ENCODE measurements at regions not wholly inside any gene's neighbourhood (a gene's known extent, or its start where the extent isn't known, plus 50 kb on each side); places are given as distances from the start of the nearest gene placed in this dataset.

DNA sequence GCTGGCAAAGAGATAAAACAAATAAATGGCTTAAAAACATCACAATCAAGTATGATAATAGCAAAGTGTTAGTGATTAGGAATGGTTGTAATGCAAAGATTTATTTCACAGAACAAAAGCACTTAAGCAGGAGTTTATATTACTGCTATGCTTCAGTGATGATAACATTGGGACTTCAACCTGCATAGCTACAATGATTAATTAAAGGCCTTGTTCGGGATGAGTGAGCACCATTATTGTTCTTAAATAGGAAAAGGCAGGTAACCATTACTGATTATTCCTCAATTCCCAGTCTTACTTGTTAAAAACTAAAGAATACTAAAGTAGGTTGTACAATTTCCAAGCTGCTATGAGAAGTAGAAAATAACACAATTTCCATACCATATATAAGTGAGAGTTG is 1247.5 kb upstream of the CDH8 start:
- no peak overlapping the region for H3K4me3 ChIP-seq (ENCODE audit: low read depth, low read length)
- H3K36me3 ChIP-seq: no peaks in the 10 kb centered on the region
- no peaks in the 10 kb centered on the region for H3K27me3 ChIP-seq (ENCODE audit: insufficient read depth, low read depth, severe bottlenecking)
- no peak overlapping the region for H3K27ac ChIP-seq
- TF ChIP-seq, protein P1, sequence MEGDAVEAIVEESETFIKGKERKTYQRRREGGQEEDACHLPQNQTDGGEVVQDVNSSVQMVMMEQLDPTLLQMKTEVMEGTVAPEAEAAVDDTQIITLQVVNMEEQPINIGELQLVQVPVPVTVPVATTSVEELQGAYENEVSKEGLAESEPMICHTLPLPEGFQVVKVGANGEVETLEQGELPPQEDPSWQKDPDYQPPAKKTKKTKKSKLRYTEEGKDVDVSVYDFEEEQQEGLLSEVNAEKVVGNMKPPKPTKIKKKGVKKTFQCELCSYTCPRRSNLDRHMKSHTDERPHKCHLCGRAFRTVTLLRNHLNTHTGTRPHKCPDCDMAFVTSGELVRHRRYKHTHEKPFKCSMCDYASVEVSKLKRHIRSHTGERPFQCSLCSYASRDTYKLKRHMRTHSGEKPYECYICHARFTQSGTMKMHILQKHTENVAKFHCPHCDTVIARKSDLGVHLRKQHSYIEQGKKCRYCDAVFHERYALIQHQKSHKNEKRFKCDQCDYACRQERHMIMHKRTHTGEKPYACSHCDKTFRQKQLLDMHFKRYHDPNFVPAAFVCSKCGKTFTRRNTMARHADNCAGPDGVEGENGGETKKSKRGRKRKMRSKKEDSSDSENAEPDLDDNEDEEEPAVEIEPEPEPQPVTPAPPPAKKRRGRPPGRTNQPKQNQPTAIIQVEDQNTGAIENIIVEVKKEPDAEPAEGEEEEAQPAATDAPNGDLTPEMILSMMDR (IDR thresholded peaks at IDR 0.05; ENCODE audit: low read depth, low read length): no peak
- no peak for DNase-seq
- H3K9me3 ChIP-seq (ENCODE audit: severe bottlenecking): no peaks in the 10 kb centered on the region

DNA sequence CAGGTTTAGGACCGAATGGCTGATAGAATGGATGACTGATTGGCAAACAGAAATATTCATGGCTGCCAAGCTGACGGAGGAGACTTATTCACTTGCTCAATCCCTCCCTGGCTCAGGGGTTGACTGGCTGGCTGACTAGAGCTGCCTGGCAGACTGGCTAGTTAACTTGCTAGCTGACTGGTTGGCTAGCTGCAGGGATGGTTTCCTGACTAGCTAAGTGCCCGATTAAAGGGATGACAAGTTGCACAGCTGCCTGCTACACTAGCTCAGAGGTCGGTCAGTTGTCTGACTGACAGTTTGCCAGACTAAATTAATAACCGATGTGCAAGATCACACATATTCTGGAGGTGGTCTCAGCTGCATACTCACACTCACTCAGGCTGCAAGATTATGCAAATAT is 1208.4 kb upstream of the CDH8 start:
- H3K9me3 ChIP-seq (ENCODE audit: severe bottlenecking): no peaks in the 10 kb centered on the region
- no peaks in the 10 kb centered on the region for H3K36me3 ChIP-seq
- H3K27me3 ChIP-seq (ENCODE audit: insufficient read depth, low read depth, severe bottlenecking): peaks cover 5% of the 10 kb centered on the region
- no peak overlapping the region for H3K27ac ChIP-seq
- DNase-seq: no peak
- TF ChIP-seq, protein P1 (IDR thresholded peaks at IDR 0.05; ENCODE audit: low read depth, low read length): no peak
- no peak overlapping the region for H3K4me3 ChIP-seq (ENCODE audit: low read depth, low read length)

DNA sequence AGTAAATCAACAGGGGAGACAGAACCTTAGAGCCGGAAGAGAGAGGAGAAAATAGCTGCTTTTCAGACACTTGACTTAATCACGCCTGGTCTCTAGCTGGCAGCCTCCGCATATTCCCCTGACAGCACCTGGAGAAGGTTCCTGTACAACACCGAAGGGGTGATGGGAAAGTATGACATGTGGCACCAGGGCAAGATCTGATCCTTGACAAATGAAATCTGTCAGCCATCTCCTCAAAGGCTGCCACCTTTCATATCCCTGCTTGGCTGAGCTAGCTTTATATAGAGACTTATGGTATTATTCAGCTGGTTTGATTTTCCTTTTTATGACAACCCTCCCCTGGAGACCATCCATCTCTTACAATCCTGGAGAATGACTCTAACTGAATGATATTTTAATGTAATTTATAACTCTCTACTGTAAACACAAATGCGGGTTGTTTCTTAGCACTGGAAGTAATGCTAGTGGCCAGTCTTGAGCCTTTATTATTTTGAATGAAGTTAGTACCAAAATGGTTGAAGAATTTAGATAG is 1205.3 kb upstream of the CDH8 start:
- Histone ChIP-seq H3K9me3 (ENCODE audit: severe bottlenecking) (no peaks in the 10 kb centered on the region), H3K27ac (no peak overlapping the region), H3K27me3 (ENCODE audit: insufficient read depth, low read depth, severe bottlenecking) (no peaks in the 10 kb centered on the region), H3K36me3 (no peaks in the 10 kb centered on the region), H3K4me3 (ENCODE audit: low read depth, low read length) (no peak overlapping the region)
- DNase-seq: no peak
- TF ChIP-seq, protein P1 (IDR thresholded peaks at IDR 0.05; ENCODE audit: low read depth, low read length): no peak

DNA sequence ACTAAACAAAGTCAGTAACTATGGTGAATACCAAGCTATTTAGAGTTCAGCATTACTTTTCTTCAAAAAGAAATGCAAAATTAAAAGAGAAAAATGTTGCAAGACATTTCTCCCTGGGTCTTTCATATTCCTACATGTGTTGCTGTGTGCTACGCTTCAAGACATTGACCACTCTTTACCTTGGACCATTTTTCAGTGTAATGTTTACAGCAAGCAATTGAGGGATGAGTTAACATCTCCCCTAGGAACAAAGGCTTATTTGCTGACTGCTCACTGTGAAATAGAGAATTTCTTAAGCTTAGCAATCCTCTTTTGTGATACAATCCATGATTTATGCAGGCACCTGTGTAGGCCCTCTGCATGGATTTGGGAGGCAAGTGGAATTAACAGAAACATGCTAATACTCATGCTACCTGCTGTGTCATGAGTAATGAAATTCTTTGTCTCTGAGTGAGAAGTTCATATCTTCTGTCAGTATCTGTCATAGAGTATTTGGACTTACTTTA is 1202.9 kb upstream of the CDH8 start:
- no peaks in the 10 kb centered on the region for H3K9me3 ChIP-seq (ENCODE audit: severe bottlenecking)
- DNase-seq: no peak
- no peaks in the 10 kb centered on the region for H3K27me3 ChIP-seq (ENCODE audit: insufficient read depth, low read depth, severe bottlenecking)
- TF ChIP-seq, protein P1 (IDR thresholded peaks at IDR 0.05; ENCODE audit: low read depth, low read length): no peak
- H3K27ac ChIP-seq: no peak overlapping the region
- no peak overlapping the region for H3K4me3 ChIP-seq (ENCODE audit: low read depth, low read length)
- H3K36me3 ChIP-seq: no peaks in the 10 kb centered on the region

DNA sequence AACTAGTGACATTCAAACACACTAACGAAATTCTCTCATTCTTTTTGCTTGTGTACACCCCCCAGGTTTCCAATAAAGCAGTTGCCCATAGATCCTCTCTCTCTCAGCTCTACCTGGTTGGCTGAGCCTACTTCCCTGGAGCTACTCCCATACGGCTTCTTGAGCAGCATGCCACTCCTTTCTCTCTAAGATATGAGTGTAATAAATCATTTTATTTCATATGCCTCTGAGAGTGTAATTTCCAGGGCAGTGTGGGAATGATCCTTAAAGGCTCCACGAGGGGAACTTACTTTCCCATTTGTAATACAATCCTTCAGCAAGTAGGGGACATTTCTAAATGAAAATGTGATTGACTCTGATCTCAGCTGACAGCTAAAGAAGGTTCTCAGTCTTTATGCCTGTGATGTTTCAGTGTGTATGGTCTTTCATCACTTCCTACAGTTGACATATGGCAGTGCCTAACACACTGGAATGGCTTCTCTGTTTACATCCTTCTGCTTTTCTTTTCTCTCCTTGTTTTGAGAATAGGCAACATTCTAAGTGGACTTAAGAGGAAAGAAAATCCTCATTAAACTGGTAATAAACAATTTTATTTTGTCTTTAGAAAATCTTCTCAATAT is 1194.3 kb upstream of the CDH8 start:
- TF ChIP-seq, protein P1 (IDR thresholded peaks at IDR 0.05; ENCODE audit: low read depth, low read length): no peak
- Histone ChIP-seq H3K27ac (no peak overlapping the region), H3K9me3 (ENCODE audit: severe bottlenecking) (no peaks in the 10 kb centered on the region), H3K36me3 (no peaks in the 10 kb centered on the region), H3K4me3 (ENCODE audit: low read depth, low read length) (no peak overlapping the region), H3K27me3 (ENCODE audit: insufficient read depth, low read depth, severe bottlenecking) (peaks cover 5% of the 10 kb centered on the region)
- no peak for DNase-seq

DNA sequence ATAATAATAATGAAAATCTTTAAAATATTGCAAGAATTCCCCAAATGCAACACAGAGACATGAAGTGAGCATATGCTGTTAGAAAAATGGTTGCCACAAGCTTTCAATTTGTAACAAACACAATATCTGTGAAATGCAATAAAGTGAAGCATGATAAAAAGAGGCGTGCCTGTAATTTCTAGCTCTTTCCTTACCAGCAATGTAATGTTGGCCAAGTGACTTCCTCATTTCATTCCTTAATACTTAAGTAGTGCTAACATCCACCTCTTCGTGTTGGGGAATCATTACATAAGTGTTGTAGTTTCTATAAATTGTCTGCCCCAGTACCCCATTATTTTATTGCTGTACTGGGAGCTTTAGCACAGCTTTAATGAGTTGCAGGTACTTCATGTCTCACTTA is 1192.0 kb upstream of the CDH8 start:
- Histone ChIP-seq H3K27me3 (ENCODE audit: insufficient read depth, low read depth, severe bottlenecking) (peaks cover 5% of the 10 kb centered on the region), H3K9me3 (ENCODE audit: severe bottlenecking) (no peaks in the 10 kb centered on the region), H3K36me3 (no peaks in the 10 kb centered on the region), H3K4me3 (ENCODE audit: low read depth, low read length) (no peak overlapping the region), H3K27ac (no peak overlapping the region)
- no peak for DNase-seq
- TF ChIP-seq, protein P1 (IDR thresholded peaks at IDR 0.05; ENCODE audit: low read depth, low read length): no peak
